Brain pericyte (primary cell): ENCODE measurements at regions not wholly inside any gene's neighbourhood (a gene's known extent, or its start where the extent isn't known, plus 50 kb on each side); places are given as distances from the start of the nearest gene placed in this dataset.

Experiments used
- DNase-seq: peaks from one replicate; pipeline ENCODE4 v3.0.0-alpha.2; 2012; ENCODE audit warnings: low read depth, low spot score

- no peak for DNase-seq
Observed at GRCh38 chr1:232383455-232384123, 246.3 kb downstream of the SIPA1L2 start.

- no peak for DNase-seq
Observed at GRCh38 chr1:232382671-232383070, 247.3 kb downstream of the SIPA1L2 start.

- no peak for DNase-seq
Observed at GRCh38 chr1:232381394-232382100, 248.4 kb downstream of the SIPA1L2 start.

- DNase-seq: no peak
Observed at GRCh38 chr1:232380596-232380995, 249.3 kb downstream of the SIPA1L2 start.

GRCh38 chr1:232380131-232380530 lies 249.8 kb downstream of the SIPA1L2 start:
- DNase-seq: no peak

- no peak for DNase-seq
Observed at GRCh38 chr1:232379063-232379434, 250.9 kb downstream of the SIPA1L2 start.

- no peak for DNase-seq
Observed at GRCh38 chr1:232378266-232379062, 251.5 kb downstream of the SIPA1L2 start.

- DNase-seq: no peak
Observed at GRCh38 chr1:232377494-232377770, 252.5 kb downstream of the SIPA1L2 start.

GRCh38 chr1:232376632-232377493 lies 253.1 kb downstream of the SIPA1L2 start:
- no peak for DNase-seq

GRCh38 chr1:232372841-232373440 lies 257.0 kb downstream of the SIPA1L2 start:
- DNase-seq: no peak

- no peak for DNase-seq
Observed at GRCh38 chr1:232372431-232372830, 257.5 kb downstream of the SIPA1L2 start.

GRCh38 chr1:232369451-232370296 lies 260.3 kb downstream of the SIPA1L2 start:
- DNase-seq: no peak

- no peak for DNase-seq
Observed at GRCh38 chr1:232368821-232369321, 261.1 kb downstream of the SIPA1L2 start.

GRCh38 chr1:232367293-232367692 lies 262.6 kb downstream of the SIPA1L2 start:
- no peak for DNase-seq

- DNase-seq: no peak
Observed at GRCh38 chr1:232364654-232365382, 265.1 kb downstream of the SIPA1L2 start.

GRCh38 chr1:232363008-232363407 lies 266.9 kb downstream of the SIPA1L2 start:
- no peak for DNase-seq

- no peak for DNase-seq
Observed at GRCh38 chr1:232357416-232357815, 272.5 kb downstream of the SIPA1L2 start.

GRCh38 chr1:232355162-232356006 lies 274.5 kb downstream of the SIPA1L2 start:
- no peak for DNase-seq

GRCh38 chr1:232353001-232353400 lies 276.9 kb downstream of the SIPA1L2 start:
- no peak for DNase-seq
